Naive B cell (primary cell): ENCODE measurements at regions not wholly inside any gene's neighbourhood (a gene's known extent, or its start where the extent isn't known, plus 50 kb on each side); places are given as distances from the start of the nearest gene placed in this dataset.

ENCODE experiments used
- ATAC-seq, 2 donors: fragments of 150-1000 bp; cut with Tn5 transposase; 2 replicates each; pipeline ENCODE4 v1.10.0; 2021; ENCODE audit warnings: low read depth in 2 of 2, mild to moderate bottlenecking in 2 of 2, moderate library complexity in 2 of 2
- DNase-seq: peaks from one replicate; pipeline ENCODE4 v3.0.0; 2022
- H3K27ac Mint-ChIP-seq, 6 donors: one replicate each; pipeline ENCODE4 v1.8.0; 2020 to 2022; ENCODE audit warnings: mild to moderate bottlenecking in 6 of 6, mixed read lengths in 6 of 6, moderate library complexity in 5 of 6, inconsistent platforms in 2 of 6
- H3K27me3 Mint-ChIP-seq, 3 donors: one replicate each; pipeline ENCODE4 v1.8.0; 2021 to 2022; ENCODE audit warnings: mixed read lengths in 3 of 3, mild to moderate bottlenecking in 1 of 3
- H3K36me3 Mint-ChIP-seq, 2 donors: one replicate each; pipeline ENCODE4 v1.8.0; 2020 to 2022; ENCODE audit warnings: mixed read lengths in 2 of 2, inconsistent platforms in 1 of 2, mild to moderate bottlenecking in 1 of 2
- H3K4me1 Mint-ChIP-seq, 3 donors: one replicate each; pipeline ENCODE4 v1.8.0; 2020 to 2022; ENCODE audit warnings: mixed read lengths in 3 of 3, inconsistent platforms in 1 of 3, mild to moderate bottlenecking in 1 of 3, moderate library complexity in 1 of 3
- H3K4me3 Mint-ChIP-seq, 8 donors: one replicate each; pipeline ENCODE4 v1.8.0; 2020 to 2022; ENCODE audit warnings: mild to moderate bottlenecking in 8 of 8, mixed read lengths in 8 of 8, moderate library complexity in 8 of 8, inconsistent platforms in 2 of 8
- H3K9me3 Mint-ChIP-seq, 7 donors: one replicate each; pipeline ENCODE4 v1.8.0; 2020 to 2022; ENCODE audit warnings: mixed read lengths in 7 of 7, mild to moderate bottlenecking in 5 of 7, inconsistent platforms in 2 of 7, moderate library complexity in 1 of 7

DNA sequence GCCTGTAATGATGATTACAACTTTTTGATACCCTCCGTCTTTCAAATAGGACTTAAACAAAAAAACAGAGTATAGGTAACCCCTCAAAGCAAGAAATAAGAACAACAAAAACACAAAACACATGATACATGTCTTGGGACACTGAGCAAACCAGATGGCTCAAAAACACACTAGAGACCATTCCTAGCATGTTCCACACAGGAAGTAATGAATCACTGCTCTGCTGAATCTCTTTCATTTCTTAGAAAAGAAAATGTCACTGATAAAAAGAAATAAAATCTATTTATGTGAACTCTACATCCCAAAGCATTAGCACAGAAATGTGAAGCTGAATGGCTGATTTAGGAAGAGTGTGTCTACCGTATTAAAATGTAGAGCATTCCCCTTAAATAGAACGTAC, 134.5 kb upstream of the IL15 start:
- DNase-seq, result no peak

DNA sequence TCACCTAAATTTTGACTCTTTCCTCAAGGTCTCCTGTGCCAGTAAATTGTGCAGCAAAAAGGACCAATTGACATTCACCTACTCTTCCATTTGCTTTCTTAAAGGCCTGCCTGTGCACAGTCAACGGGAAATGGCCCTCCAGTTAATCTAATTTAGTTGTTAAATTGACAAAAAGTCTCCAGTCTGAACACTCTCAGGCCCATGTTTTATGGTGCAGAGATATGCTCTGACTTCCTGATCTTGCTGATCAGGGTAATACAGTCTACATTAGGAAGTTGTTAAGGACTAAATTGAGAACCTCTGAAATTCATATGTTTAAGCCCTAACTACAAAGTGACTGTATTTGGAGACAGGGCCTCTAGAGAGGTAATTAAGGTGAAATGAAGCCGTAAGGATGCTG, 133.6 kb upstream of the IL15 start:
- Mint-ChIP-seq H3K4me1 (peaks cover 0 to 2% (median 0%) of the 10 kb centered on the region in 3 donors), H3K27me3 (no peaks in the 10 kb centered on the region), H3K4me3 (no peak overlapping the region), H3K27ac (peak overlapping the region in 1 of 6 donors; percentile 69), H3K9me3 (peaks cover 0 to 12% (median 0%) of the 10 kb centered on the region in 7 donors), H3K36me3 (no peaks in the 10 kb centered on the region)
- no peak for DNase-seq
- no peak for ATAC-seq

More for the DNA sequence above, 134.5 kb upstream of the IL15 start:
- no peak for ATAC-seq
- peak overlapping the region in 1 of 8 donors; percentile 15 for H3K4me3 Mint-ChIP-seq
- peaks cover 0 to 2% (median 0%) of the 10 kb centered on the region in 3 donors for H3K4me1 Mint-ChIP-seq
- H3K27ac Mint-ChIP-seq, result peak overlapping the region in 1 of 6 donors; percentile 34
- H3K27me3 Mint-ChIP-seq, result no peaks in the 10 kb centered on the region
- no peaks in the 10 kb centered on the region for H3K36me3 Mint-ChIP-seq
- H3K9me3 Mint-ChIP-seq, result peaks cover 0 to 9% (median 0%) of the 10 kb centered on the region in 7 donors

DNA sequence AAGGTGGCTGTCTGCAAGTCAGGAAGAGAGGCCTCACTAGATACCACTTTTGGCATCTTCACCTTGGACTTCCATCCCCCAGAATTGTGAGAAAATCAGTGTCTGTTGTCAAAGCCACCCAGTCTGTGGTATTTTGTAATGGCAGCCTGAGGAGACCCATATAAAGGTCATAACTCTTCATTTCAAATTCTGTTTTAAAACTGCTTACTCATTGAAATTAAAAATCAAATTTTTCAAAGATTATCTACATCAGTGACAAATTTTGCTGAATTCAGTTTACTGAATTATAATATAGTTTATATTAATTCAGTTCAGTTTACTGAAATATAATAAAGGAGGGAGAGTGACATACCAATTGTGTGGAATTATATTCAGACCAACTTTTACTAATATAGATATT, 133.1 kb upstream of the IL15 start:
- Mint-ChIP-seq H3K4me1 (peaks cover 0 to 2% (median 0%) of the 10 kb centered on the region in 3 donors), H3K27ac (peak overlapping the region in 1 of 6 donors; percentile 39), H3K4me3 (no peak overlapping the region), H3K9me3 (peaks cover 0 to 12% (median 3%) of the 10 kb centered on the region in 7 donors), H3K36me3 (no peaks in the 10 kb centered on the region), H3K27me3 (no peaks in the 10 kb centered on the region)
- no peak for ATAC-seq
- DNase-seq, result no peak

DNA sequence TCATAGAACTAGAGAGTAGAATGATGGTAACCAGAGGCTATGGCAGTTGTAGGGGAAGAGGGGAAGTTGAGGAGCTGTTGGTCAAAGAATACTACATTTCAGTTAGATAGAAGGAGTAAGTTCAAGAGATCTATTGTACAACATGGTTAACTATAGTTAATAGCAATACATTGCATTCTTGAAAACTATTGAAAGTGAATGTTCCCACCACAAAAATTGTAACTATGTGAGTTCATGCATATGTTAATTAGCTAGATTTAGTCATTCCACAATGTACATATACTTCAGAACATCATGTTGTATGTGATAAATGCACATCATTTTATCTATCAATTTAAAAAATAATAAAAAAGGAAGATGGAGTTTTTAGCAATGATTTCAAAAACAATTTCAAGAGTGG, 125.3 kb upstream of the IL15 start:
- H3K9me3 Mint-ChIP-seq, result peaks cover 5 to 16% (median 9%) of the 10 kb centered on the region in 7 donors
- ATAC-seq (no peak), DNase-seq (no peak)
- no peaks in the 10 kb centered on the region for H3K27me3 Mint-ChIP-seq
- no peak overlapping the region for H3K4me3 Mint-ChIP-seq
- H3K4me1 Mint-ChIP-seq, result no peaks in the 10 kb centered on the region
- H3K36me3 Mint-ChIP-seq, result no peaks in the 10 kb centered on the region
- H3K27ac Mint-ChIP-seq, result no peak overlapping the region

DNA sequence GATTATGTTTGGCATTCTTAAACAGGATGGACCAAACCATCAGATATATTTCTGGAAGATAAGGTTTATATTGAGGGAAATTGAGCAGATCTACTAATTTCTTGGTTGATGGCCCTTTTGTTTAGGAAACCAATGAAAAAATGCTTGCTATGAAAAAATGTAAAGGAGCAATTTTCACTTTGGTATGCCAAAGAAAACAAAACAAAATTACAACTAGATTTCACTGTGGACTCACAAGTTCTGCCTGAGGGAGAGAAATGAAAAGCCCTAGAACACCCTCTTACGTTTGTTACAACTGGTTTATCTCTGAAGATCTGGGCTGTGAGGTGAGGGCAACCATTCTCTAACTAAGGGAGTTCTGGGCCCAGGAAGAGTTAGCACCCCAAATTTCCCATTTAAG, 122.5 kb upstream of the IL15 start:
- Mint-ChIP-seq H3K9me3 (peaks cover 0 to 7% (median 5%) of the 10 kb centered on the region in 7 donors), H3K27ac (no peak overlapping the region), H3K27me3 (no peaks in the 10 kb centered on the region), H3K4me1 (no peaks in the 10 kb centered on the region), H3K4me3 (no peak overlapping the region), H3K36me3 (no peaks in the 10 kb centered on the region)
- ATAC-seq (no peak), DNase-seq (no peak)

DNA sequence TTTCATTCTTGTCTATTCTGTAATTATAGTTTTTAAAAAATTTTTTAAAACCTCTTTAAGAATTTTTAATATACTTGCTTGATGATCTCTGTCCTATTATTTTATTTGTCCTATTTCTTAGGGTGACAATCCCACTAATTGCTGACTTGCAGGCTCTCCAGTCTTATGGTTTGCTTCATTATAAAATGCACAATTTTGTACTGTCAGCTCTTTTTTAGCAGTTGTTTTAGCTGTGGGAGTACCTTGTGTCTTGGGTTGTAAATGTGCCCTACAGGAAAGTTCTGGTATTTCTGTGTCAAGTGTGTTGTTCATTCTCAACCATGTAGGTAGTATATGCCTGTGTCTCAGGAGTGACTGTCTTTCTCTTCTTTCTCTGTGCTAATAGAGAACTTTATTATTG, 118.2 kb upstream of the IL15 start:
- no peak overlapping the region for H3K27ac Mint-ChIP-seq
- peaks cover 0 to 4% (median 0%) of the 10 kb centered on the region in 7 donors for H3K9me3 Mint-ChIP-seq
- DNase-seq (no peak), ATAC-seq (no peak)
- H3K4me3 Mint-ChIP-seq, result no peak overlapping the region
- H3K36me3 Mint-ChIP-seq, result no peaks in the 10 kb centered on the region
- H3K4me1 Mint-ChIP-seq, result no peaks in the 10 kb centered on the region
- no peaks in the 10 kb centered on the region for H3K27me3 Mint-ChIP-seq

DNA sequence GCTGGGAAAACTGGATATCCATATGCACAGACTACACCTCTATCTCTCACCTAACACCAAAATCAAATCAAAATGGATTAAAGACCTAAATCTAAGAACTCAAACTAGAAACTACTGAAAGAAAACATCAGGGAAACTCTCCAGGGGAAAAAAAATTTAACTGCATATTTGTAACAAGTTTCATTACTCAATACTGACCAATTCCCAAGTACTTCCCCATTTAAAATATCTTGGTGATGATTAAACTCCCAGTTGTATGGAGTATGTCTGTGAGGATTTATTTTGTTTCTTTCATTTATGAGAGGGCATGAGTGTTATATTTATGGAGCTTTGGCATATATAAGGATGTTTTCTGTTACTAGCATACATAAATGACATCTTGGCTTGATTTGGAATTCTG, 112.3 kb upstream of the IL15 start:
- no peaks in the 10 kb centered on the region for H3K36me3 Mint-ChIP-seq
- peaks cover 0 to 18% (median 8%) of the 10 kb centered on the region in 7 donors for H3K9me3 Mint-ChIP-seq
- ATAC-seq (no peak), DNase-seq (no peak)
- H3K27ac Mint-ChIP-seq, result no peak overlapping the region
- H3K27me3 Mint-ChIP-seq, result no peaks in the 10 kb centered on the region
- H3K4me3 Mint-ChIP-seq, result no peak overlapping the region
- H3K4me1 Mint-ChIP-seq, result no peaks in the 10 kb centered on the region

DNA sequence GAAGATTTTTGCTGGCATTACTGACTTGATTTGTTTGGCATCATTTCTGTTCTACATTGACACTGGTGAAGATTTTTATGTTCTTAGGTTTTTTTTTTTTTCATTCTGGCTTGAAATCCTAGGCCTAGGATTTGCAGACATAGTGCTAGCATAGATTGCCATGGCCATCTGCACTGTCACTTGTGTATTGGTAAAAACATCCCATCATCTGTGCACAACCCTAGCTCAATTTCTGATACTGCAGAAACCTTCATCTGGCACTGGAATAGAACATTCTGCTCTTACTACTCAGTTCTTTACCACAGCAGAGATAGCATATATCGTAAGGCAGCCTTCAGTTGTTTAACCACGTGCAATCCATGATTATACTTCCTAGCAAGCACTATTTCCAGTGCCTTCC, 111.5 kb upstream of the IL15 start:
- Mint-ChIP-seq H3K27ac (no peak overlapping the region), H3K4me3 (no peak overlapping the region), H3K9me3 (peaks cover 0 to 24% (median 8%) of the 10 kb centered on the region in 7 donors), H3K36me3 (no peaks in the 10 kb centered on the region), H3K27me3 (no peaks in the 10 kb centered on the region), H3K4me1 (no peaks in the 10 kb centered on the region)
- ATAC-seq (no peak), DNase-seq (no peak)

DNA sequence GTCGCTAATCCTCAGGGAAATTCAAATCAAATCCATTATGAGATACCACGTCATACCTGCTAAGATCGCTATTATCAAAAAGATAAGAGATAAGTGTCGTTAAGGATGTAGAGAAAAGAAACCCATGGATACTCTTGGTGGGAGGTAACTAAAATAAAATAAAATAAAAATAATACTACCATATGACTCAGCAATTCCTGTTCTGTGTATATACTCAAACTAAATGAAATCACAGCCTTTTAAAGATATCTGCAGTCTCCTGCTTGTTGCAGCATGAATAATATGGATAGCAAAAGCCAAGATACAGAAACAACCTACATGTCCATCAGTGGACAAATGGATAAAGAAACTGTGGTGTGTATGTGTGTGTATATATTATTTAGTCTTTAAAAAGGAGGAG, 105.8 kb upstream of the IL15 start:
- no peaks in the 10 kb centered on the region for H3K4me1 Mint-ChIP-seq
- ATAC-seq, result no peak
- no peak overlapping the region for H3K4me3 Mint-ChIP-seq
- H3K27me3 Mint-ChIP-seq, result no peaks in the 10 kb centered on the region
- peaks cover 0 to 34% (median 11%) of the 10 kb centered on the region in 7 donors for H3K9me3 Mint-ChIP-seq
- no peaks in the 10 kb centered on the region for H3K36me3 Mint-ChIP-seq
- no peak for DNase-seq
- H3K27ac Mint-ChIP-seq, result no peak overlapping the region

DNA sequence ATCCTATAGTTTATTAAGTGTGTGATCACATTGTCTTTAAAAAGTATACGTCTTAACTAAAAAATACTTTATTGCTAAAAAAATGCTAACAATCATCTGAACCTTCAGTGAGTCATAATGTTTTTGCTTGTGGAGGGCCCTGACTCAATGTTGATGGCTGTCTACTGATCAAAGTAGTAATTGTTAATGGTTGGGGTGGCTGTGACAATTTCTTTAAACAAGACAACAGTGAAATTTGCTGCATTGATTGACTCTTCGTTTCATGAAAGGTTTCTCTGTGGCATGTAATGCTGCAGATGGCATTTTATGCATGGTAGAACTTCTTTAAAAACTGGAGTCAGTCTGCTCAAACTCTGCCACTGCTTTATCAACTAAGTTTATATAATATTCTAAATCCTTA, 101.4 kb upstream of the IL15 start:
- no peak for DNase-seq
- Mint-ChIP-seq H3K36me3 (no peaks in the 10 kb centered on the region), H3K4me3 (no peak overlapping the region), H3K27me3 (no peaks in the 10 kb centered on the region), H3K4me1 (no peaks in the 10 kb centered on the region), H3K27ac (no peak overlapping the region), H3K9me3 (peaks cover 5 to 16% (median 13%) of the 10 kb centered on the region in 7 donors)
- ATAC-seq, result no peak

DNA sequence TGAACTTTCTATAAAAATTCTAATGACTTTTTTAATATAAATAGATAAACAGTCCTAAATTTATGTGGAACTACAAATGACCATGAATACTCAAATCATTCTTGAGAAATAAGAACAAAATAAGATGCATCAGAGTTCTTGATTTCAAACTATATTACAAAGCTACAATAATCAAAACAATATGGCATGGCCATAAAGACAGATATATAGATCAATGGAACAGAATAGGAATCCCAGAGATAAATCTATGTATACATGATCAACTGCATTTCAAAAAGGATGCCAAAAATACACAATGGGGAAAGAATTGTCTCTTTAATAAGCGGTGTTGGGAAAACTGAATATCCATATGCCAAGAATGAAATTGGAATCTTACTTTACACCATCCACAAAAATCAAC, 98.4 kb upstream of the IL15 start:
- no peaks in the 10 kb centered on the region for H3K4me1 Mint-ChIP-seq
- DNase-seq (no peak), ATAC-seq (no peak)
- no peak overlapping the region for H3K4me3 Mint-ChIP-seq
- H3K36me3 Mint-ChIP-seq, result no peaks in the 10 kb centered on the region
- no peak overlapping the region for H3K27ac Mint-ChIP-seq
- peaks cover 0 to 13% (median 10%) of the 10 kb centered on the region in 7 donors for H3K9me3 Mint-ChIP-seq
- no peaks in the 10 kb centered on the region for H3K27me3 Mint-ChIP-seq

DNA sequence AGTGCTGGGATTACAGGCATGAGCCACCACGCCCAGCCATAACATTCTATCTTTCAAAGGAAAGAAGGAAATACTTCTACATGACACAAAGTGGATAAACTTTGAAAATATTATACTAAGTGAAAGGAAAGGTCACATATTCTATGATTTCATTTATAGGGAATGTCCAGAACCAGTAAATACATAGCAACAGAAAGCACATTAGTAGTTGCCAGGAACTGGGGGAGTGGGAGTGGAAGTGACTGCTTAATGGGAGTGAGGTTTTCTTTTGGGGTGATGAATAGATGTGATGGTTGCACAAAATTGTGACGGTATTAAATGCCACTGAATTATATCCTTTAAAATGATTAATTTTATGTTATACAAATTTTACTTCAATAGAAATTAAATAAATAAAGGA, 95.7 kb upstream of the IL15 start:
- H3K4me1 Mint-ChIP-seq, result no peaks in the 10 kb centered on the region
- H3K4me3 Mint-ChIP-seq, result no peak overlapping the region
- no peak for DNase-seq
- peak overlapping the region in 1 of 6 donors; percentile 31 for H3K27ac Mint-ChIP-seq
- H3K36me3 Mint-ChIP-seq, result no peaks in the 10 kb centered on the region
- no peak for ATAC-seq
- no peaks in the 10 kb centered on the region for H3K27me3 Mint-ChIP-seq
- peaks cover 0 to 11% (median 8%) of the 10 kb centered on the region in 7 donors for H3K9me3 Mint-ChIP-seq

DNA sequence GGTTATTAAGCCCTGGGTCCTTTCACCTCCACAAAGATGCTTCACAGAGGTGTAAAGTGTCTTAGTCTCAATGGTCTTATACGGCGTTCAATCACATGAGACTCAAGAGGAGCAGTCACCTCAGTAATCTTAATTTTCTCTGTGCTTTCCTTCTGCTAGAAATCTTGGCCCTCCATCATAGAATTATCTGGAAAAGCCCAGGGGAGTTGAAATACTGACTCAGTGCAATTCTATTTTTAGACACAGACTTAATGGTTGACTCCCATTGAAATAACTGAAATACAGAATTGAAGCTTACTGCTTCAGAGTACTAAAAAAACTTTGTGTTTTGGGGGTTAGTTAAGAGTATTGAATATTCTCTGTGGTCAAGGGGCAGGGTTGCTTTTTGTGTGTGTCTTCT, 94.5 kb upstream of the IL15 start:
- H3K4me3 Mint-ChIP-seq, result no peak overlapping the region
- no peaks in the 10 kb centered on the region for H3K36me3 Mint-ChIP-seq
- no peak for DNase-seq
- H3K27ac Mint-ChIP-seq, result no peak overlapping the region
- no peak for ATAC-seq
- H3K27me3 Mint-ChIP-seq, result no peaks in the 10 kb centered on the region
- no peaks in the 10 kb centered on the region for H3K4me1 Mint-ChIP-seq
- H3K9me3 Mint-ChIP-seq, result peaks cover 0 to 9% (median 8%) of the 10 kb centered on the region in 7 donors

DNA sequence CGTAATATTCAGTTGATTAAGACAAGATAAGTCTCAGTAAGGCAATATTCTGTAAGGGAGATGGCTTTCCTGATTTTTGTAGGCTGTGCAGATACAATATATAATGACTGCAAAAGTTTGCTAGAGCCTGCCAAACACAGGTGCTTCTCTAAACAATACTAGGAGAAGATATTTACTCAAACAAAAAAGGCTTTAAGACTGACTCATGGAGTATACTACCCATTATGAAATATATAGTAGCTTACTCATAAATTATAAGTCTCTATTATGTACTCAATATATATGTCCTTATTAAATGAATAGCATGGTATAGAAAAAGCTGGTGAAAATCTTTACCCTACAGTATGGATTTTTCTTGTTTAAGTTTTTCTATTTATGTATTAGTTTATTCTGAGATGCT, 93.2 kb upstream of the IL15 start:
- no peak for DNase-seq
- Mint-ChIP-seq H3K27me3 (no peaks in the 10 kb centered on the region), H3K36me3 (no peaks in the 10 kb centered on the region), H3K9me3 (peaks cover 0 to 7% (median 6%) of the 10 kb centered on the region in 7 donors), H3K4me3 (no peak overlapping the region), H3K4me1 (no peaks in the 10 kb centered on the region), H3K27ac (no peak overlapping the region)
- no peak for ATAC-seq

DNA sequence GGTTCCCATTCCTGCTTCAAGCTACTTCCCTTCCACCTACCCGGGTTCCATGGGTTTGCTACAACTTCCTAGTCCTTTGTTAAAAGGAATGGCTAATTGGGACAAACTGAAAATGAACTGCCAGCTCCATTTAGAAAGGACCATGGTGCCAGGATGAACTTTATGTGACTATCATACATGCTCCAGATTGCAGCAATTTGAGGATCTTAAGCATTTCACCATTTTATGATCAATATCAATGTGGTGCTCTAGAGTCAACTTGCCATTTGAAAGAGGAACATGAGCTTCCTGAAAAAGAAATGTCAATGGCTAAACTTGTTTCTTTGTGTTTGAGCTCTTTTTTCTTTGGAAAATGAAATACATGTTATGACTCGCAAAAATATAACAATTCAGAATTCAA, 92.7 kb upstream of the IL15 start:
- no peaks in the 10 kb centered on the region for H3K4me1 Mint-ChIP-seq
- no peaks in the 10 kb centered on the region for H3K36me3 Mint-ChIP-seq
- DNase-seq (no peak), ATAC-seq (no peak)
- H3K9me3 Mint-ChIP-seq, result peaks cover 0 to 6% (median 2%) of the 10 kb centered on the region in 7 donors
- no peaks in the 10 kb centered on the region for H3K27me3 Mint-ChIP-seq
- no peak overlapping the region for H3K27ac Mint-ChIP-seq
- no peak overlapping the region for H3K4me3 Mint-ChIP-seq
